IMR-90 (cell line): ENCODE measurements at regions not wholly inside any gene's neighbourhood (a gene's known extent, or its start where the extent isn't known, plus 50 kb on each side); places are given as distances from the start of the nearest gene placed in this dataset.

ENCODE experiments used
- ATAC-seq: fragments of 200-7000 bp; cut with Tn5 transposase; 2 replicates; pipeline ENCODE4 v1.9.1; 2020; ENCODE audit warnings: low read depth, mild to moderate bottlenecking, moderate library complexity
- BruUV-seq: library from RNA; stranded (reverse); fragments of 400-500 nt; replicated peaks from 2 replicates; lab custom pipeline; 2021; lab: Mats Ljungman, UMichigan
- CTCF ChIA-PET: fragments of 300-600 bp; formaldehyde crosslinking; extraction: SDS; loops from one replicate; lab custom pipeline; 2021; ENCODE audit warnings: antibody characterized with exemption; lab: Yijun Ruan, JAX
- POLR2A ChIA-PET: fragments of 300-600 bp; sonication (Branson Sonifier 250); formaldehyde crosslinking; loops from one replicate; lab custom pipeline; 2022; ENCODE audit warnings: antibody characterized with exemption; ENCODE audit not compliant: unreplicated experiment; lab: Charles Lee
- DNase-seq: peaks from one replicate; pipeline ENCODE4 v3.0.0; 2013
- H2AFZ ChIP-seq: replicated peaks from 2 replicates; pipeline ENCODE3; 2013; ENCODE audit warnings: low read length, mild to moderate bottlenecking; ENCODE audit not compliant: poor library complexity
- H2AK5ac ChIP-seq: 2 replicates; pipeline ENCODE4 v1.6.1; 2013; ENCODE audit warnings: low read depth, low read length, inconsistent platforms
- H2AK9ac ChIP-seq: replicated peaks from 2 replicates; pipeline ENCODE3; 2013; ENCODE audit warnings: mild to moderate bottlenecking, low read depth, low read length, moderate library complexity; ENCODE audit not compliant: poor library complexity
- H2BK120ac ChIP-seq: 2 replicates; pipeline ENCODE4 v1.6.1; 2013; ENCODE audit warnings: low read depth, low read length, inconsistent platforms
- H2BK15ac ChIP-seq: 3 replicates; pipeline ENCODE4 v1.6.1; 2013; ENCODE audit warnings: low read depth, low read length, inconsistent platforms
- H2BK20ac ChIP-seq: 2 replicates; pipeline ENCODE4 v1.6.1; 2013; ENCODE audit warnings: low read depth, mild to moderate bottlenecking, inconsistent platforms, low read length, moderate library complexity
- H2BK5ac ChIP-seq: 2 replicates; pipeline ENCODE4 v1.6.1; 2013; ENCODE audit warnings: mild to moderate bottlenecking, low read depth, low read length, inconsistent platforms; ENCODE audit not compliant: poor library complexity, severe bottlenecking
- H3K14ac ChIP-seq: replicated peaks from 2 replicates; pipeline ENCODE4 v1.6.1; 2013; ENCODE audit warnings: low read depth, low read length, inconsistent platforms
- H3K18ac ChIP-seq: 2 replicates; pipeline ENCODE4 v1.6.1; 2013; ENCODE audit warnings: low read depth, low read length, control low read depth
- H3K23ac ChIP-seq: 2 replicates; pipeline ENCODE4 v1.6.1; 2013; ENCODE audit warnings: low read depth, low read length, inconsistent platforms
- H3K27ac ChIP-seq: 2 replicates; pipeline ENCODE4 v1.5.1; 2013; ENCODE audit warnings: mild to moderate bottlenecking, control low read depth, low read length; ENCODE audit not compliant: insufficient read depth
- H3K27me3 ChIP-seq: 2 replicates; pipeline ENCODE4 v1.6.1; 2013; ENCODE audit warnings: low read length; ENCODE audit not compliant: control insufficient read depth, insufficient read depth
- H3K36me3 ChIP-seq: 2 replicates; pipeline ENCODE4 v1.6.1; 2013; ENCODE audit warnings: low read length, mixed read lengths; ENCODE audit not compliant: control insufficient read depth, insufficient read depth
- H3K4ac ChIP-seq: 2 replicates; pipeline ENCODE4 v1.6.1; 2013; ENCODE audit warnings: low read depth, low read length, inconsistent platforms
- H3K4me1 ChIP-seq: 2 replicates; pipeline ENCODE4 v1.6.1; 2013; ENCODE audit warnings: low read length, mixed read lengths; ENCODE audit not compliant: control insufficient read depth, insufficient read depth
- H3K4me2 ChIP-seq: 2 replicates; pipeline ENCODE4 v1.6.1; 2013; ENCODE audit warnings: low read depth, mild to moderate bottlenecking, control low read depth, low read length, moderate library complexity
- H3K4me3 ChIP-seq: 2 replicates; pipeline ENCODE4 v1.5.1; 2013; ENCODE audit warnings: low read depth, mild to moderate bottlenecking, control low read depth, low read length, moderate library complexity; ENCODE audit not compliant: insufficient read depth
- H3K56ac ChIP-seq: 2 replicates; pipeline ENCODE4 v1.6.1; 2013; ENCODE audit warnings: low read length, inconsistent platforms; ENCODE audit not compliant: insufficient read depth; ENCODE audit errors: extremely low read depth
- H3K79me1 ChIP-seq, 2 experiments: 2 replicates each; pipeline ENCODE4 v1.6.1; 2013; ENCODE audit warnings: low read length in 2 of 2, inconsistent platforms in 1 of 2, low read depth in 1 of 2
- H3K9ac ChIP-seq: 2 replicates; pipeline ENCODE4 v1.6.1; 2013; ENCODE audit warnings: low read depth, low read length, control low read depth
- H3K9me1 ChIP-seq: 2 replicates; pipeline ENCODE4 v1.6.1; 2013; ENCODE audit warnings: low read length, inconsistent platforms; ENCODE audit not compliant: insufficient read depth
- H3K9me3 ChIP-seq: 2 replicates; pipeline ENCODE4 v1.6.1; 2013; ENCODE audit warnings: low read length; ENCODE audit not compliant: control insufficient read depth, insufficient read depth
- H4K20me1 ChIP-seq: 2 replicates; pipeline ENCODE4 v1.6.1; 2013; ENCODE audit warnings: low read length, inconsistent platforms; ENCODE audit not compliant: insufficient read depth
- H4K5ac ChIP-seq: 2 replicates; pipeline ENCODE4 v1.6.1; 2013; ENCODE audit warnings: mild to moderate bottlenecking, low read depth, low read length, control low read depth
- H4K8ac ChIP-seq, 2 experiments: 2 replicates each; pipeline ENCODE4 v1.6.1; 2013; ENCODE audit warnings: low read depth in 2 of 2, low read length in 2 of 2, control low read depth in 1 of 2, inconsistent platforms in 1 of 2
- H4K91ac ChIP-seq: 2 replicates; pipeline ENCODE4 v1.6.1; 2013; ENCODE audit warnings: low read depth, low read length, inconsistent platforms; ENCODE audit not compliant: insufficient read depth
- BHLHE40 ChIP-seq: fragments of 150-350 bp; IDR thresholded peaks from 2 replicates; pipeline ENCODE4 v1.6.1; 2016; ENCODE audit warnings: mild to moderate bottlenecking, low read depth, low read length
- CEBPB ChIP-seq: IDR thresholded peaks from 2 replicates; pipeline ENCODE4 v1.6.1; 2012; ENCODE audit warnings: low read depth, low read length, improper control_type of control experiment
- CHD1 ChIP-seq: IDR thresholded peaks from 2 replicates; pipeline ENCODE4 v1.6.1; 2012; ENCODE audit warnings: low read depth, low read length, improper control_type of control experiment
- CTCF ChIP-seq: conservative IDR thresholded peaks from 2 replicates; pipeline ENCODE4 v1.5.1; 2012; ENCODE audit warnings: mild to moderate bottlenecking, low read depth, low read length, improper control_type of control experiment
- FOS ChIP-seq: fragments of 150-350 bp; IDR thresholded peaks from 2 replicates; pipeline ENCODE4 v1.6.1; 2016; ENCODE audit warnings: low read depth, low read length
- MXI1 ChIP-seq: IDR thresholded peaks from 2 replicates; pipeline ENCODE4 v1.6.1; 2012; ENCODE audit warnings: low read depth, mild to moderate bottlenecking, low read length, moderate library complexity, borderline replicate concordance
- POLR2A ChIP-seq: IDR thresholded peaks from 2 replicates; pipeline ENCODE4 v1.6.1; 2012; ENCODE audit warnings: mild to moderate bottlenecking, low read depth, low read length
- RAD21 ChIP-seq: IDR thresholded peaks from 2 replicates; pipeline ENCODE4 v1.6.1; 2012; ENCODE audit warnings: low read length, improper control_type of control experiment
- RCOR1 ChIP-seq: IDR thresholded peaks from 2 replicates; pipeline ENCODE4 v1.6.1; 2012; ENCODE audit warnings: mild to moderate bottlenecking, low read length, improper control_type of control experiment; ENCODE audit not compliant: insufficient replicate concordance
- RFX5 ChIP-seq: IDR thresholded peaks from 2 replicates; pipeline ENCODE4 v1.8.0; 2012; ENCODE audit warnings: low read depth, mild to moderate bottlenecking, low read length, moderate library complexity
- WGBS, 2 experiments: methylation state at CpG; one replicate each; pipeline versions ENCODE4 v1.1.5 to v1.1.7; 2013; ENCODE audit warnings: missing lambda C conversion rate in 2 of 2; ENCODE audit not compliant: insufficient read length in 1 of 2; ENCODE audit errors: extremely low coverage in 2 of 2; 5-methylcytosine and 5-hydroxymethylcytosine counted together
- dilution Hi-C: fragments of 300-500 bp; cut with HindIII; formaldehyde crosslinking; loops from one replicate; pipeline ENCODE4 v1.14.3; 2018; ENCODE audit warnings: low sequenced_read_pairs; ENCODE audit not compliant: unreplicated experiment
- in situ Hi-C: fragments of 300-500 bp; cut with MboI; formaldehyde crosslinking; loops from 3 replicates; pipeline ENCODE4 v1.14.3; 2019; ENCODE audit warnings: low sequenced_read_pairs, inconsistent platforms, mixed read lengths
- intact Hi-C: fragments of 100-400 bp; cut with micrococcal nuclease; formaldehyde crosslinking; loops from 2 replicates; pipeline ENCODE4 v1.10.0; 2022
- TF ChIP-seq, protein P1 (sequence below): fragments of 150-350 bp; IDR thresholded peaks from 2 replicates; pipeline ENCODE4 v1.6.1; 2017; ENCODE audit warnings: mild to moderate bottlenecking, antibody characterized with exemption, low read length, low read depth
- TF ChIP-seq, protein P2 (sequence below): fragments of 150-350 bp; IDR thresholded peaks from 2 replicates; pipeline ENCODE4 v1.6.1; 2016; ENCODE audit warnings: low read depth, mild to moderate bottlenecking, low read length, moderate library complexity, borderline replicate concordance

DNA sequence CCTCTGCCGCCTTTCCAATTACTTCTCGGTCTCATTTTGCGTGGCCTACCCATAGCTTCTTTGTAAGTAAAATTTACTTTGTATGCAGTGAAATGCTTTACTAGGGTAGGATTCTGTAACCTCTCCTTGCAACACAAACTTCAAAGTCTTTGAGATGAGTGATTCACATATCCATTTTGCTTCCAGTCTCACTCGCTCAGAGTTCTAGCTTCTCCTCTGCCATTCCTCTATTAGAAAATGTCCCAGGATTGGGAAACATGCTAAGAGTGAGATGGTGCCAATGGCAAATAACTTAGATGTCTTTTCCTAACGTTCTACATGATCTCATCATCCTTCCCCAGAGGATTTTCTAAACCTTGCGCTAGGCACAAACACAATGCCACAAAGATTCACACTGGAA, 270.5 kb upstream of the SLC30A5 start:
- DNase-seq: no peak
- TF ChIP-seq, protein P1, sequence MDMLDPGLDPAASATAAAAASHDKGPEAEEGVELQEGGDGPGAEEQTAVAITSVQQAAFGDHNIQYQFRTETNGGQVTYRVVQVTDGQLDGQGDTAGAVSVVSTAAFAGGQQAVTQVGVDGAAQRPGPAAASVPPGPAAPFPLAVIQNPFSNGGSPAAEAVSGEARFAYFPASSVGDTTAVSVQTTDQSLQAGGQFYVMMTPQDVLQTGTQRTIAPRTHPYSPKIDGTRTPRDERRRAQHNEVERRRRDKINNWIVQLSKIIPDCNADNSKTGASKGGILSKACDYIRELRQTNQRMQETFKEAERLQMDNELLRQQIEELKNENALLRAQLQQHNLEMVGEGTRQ: no peak
- TF ChIP-seq RAD21 (no peak), MXI1 (no peak), BHLHE40 (no peak), CHD1 (no peak), RCOR1 (no peak), RFX5 (no peak), FOS (no peak), CTCF (no peak), POLR2A (no peak), CEBPB (no peak)
- TF ChIP-seq, protein P2, sequence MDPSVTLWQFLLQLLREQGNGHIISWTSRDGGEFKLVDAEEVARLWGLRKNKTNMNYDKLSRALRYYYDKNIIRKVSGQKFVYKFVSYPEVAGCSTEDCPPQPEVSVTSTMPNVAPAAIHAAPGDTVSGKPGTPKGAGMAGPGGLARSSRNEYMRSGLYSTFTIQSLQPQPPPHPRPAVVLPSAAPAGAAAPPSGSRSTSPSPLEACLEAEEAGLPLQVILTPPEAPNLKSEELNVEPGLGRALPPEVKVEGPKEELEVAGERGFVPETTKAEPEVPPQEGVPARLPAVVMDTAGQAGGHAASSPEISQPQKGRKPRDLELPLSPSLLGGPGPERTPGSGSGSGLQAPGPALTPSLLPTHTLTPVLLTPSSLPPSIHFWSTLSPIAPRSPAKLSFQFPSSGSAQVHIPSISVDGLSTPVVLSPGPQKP: no peak

More for the DNA sequence above, 270.5 kb upstream of the SLC30A5 start:
- Histone ChIP-seq H2AK9ac (no peak overlapping the region), H3K9me1 (no peaks in the 10 kb centered on the region), H2AK5ac (no peak overlapping the region), H3K36me3 (no peaks in the 10 kb centered on the region), H3K27ac (no peak overlapping the region), H3K4me1 (no peaks in the 10 kb centered on the region), H3K79me1 (no peaks in the 10 kb centered on the region), H4K8ac (no peak overlapping the region), H2BK15ac (no peak overlapping the region), H3K4me2 (no peak overlapping the region), H3K4me3 (no peak overlapping the region), H4K5ac (no peak overlapping the region), H2BK120ac (no peak overlapping the region), H4K91ac (no peak overlapping the region), H3K4ac (no peak overlapping the region), H3K14ac (no peak overlapping the region), H3K18ac (no peak overlapping the region), H3K56ac (no peak overlapping the region), H2BK20ac (no peak overlapping the region), H3K9ac (no peak overlapping the region), H3K23ac (no peak overlapping the region), H3K27me3 (no peaks in the 10 kb centered on the region), H2AFZ (no peak overlapping the region), H4K20me1 (no peaks in the 10 kb centered on the region), H3K9me3 (no peaks in the 10 kb centered on the region), H2BK5ac (no peak overlapping the region)
- dilution Hi-C loops (no loop called here), in situ Hi-C loops (no loop called here), intact Hi-C loops (no loop called here)
- ChIA-PET POLR2A (no interaction called here), CTCF (interaction anchor here (0.8 kb wide), 1 partner anchor 15 kb away, joined by 3 read pairs; no protein-coding TSS in a partner anchor)
- WGBS, 2 experiments: no CpG with 5 or more reads among the region's 6 CpGs
- no peak for ATAC-seq
- no TSS peak for BruUV-seq
